H1 (cell line): ENCODE measurements at regions not wholly inside any gene's neighbourhood (a gene's known extent, or its start where the extent isn't known, plus 50 kb on each side); places are given as distances from the start of the nearest gene placed in this dataset.

Experiments used
- KDM4A ChIP-seq: IDR thresholded peaks from one replicate; pipeline ENCODE4 v1.7.1; 2012; ENCODE audit warnings: low read depth, mild to moderate bottlenecking, moderate library complexity, low read length, inconsistent platforms; ENCODE audit not compliant: severe bottlenecking
- NRF1 ChIP-seq: IDR thresholded peaks from 2 replicates; pipeline ENCODE4 v1.6.1; 2011; ENCODE audit warnings: mild to moderate bottlenecking, low read depth, low read length, improper control_type of control experiment
- POLR2AphosphoS5 ChIP-seq: IDR thresholded peaks from 2 replicates; pipeline ENCODE4 v1.6.1; 2011; ENCODE audit warnings: low read depth, low read length
- RNF2 ChIP-seq: fragments of 200-900, 300-1000 bp; sonication (generic); IDR thresholded peaks from 2 replicates; pipeline ENCODE4 v1.7.1; 2016; ENCODE audit warnings: borderline replicate concordance, low read depth, mild to moderate bottlenecking, antibody characterized with exemption, low read length; ENCODE audit not compliant: poor library complexity, severe bottlenecking; ENCODE audit errors: missing control alignments
- SAP30 ChIP-seq: fragments of 300-600 bp; sonication (generic); IDR thresholded peaks from 2 replicates; pipeline ENCODE4 v1.7.1; 2012; ENCODE audit warnings: low read length, moderate library complexity, mild to moderate bottlenecking, inconsistent platforms; ENCODE audit not compliant: insufficient read depth, insufficient replicate concordance
- SIX5 ChIP-seq: IDR thresholded peaks from 2 replicates; pipeline ENCODE4 v1.6.1; 2011; ENCODE audit warnings: mild to moderate bottlenecking, low read depth, low read length
- SP1 ChIP-seq: IDR thresholded peaks from 2 replicates; pipeline ENCODE4 v1.6.1; 2011; ENCODE audit warnings: low read depth, low read length
- TAF1 ChIP-seq: IDR thresholded peaks from 2 replicates; pipeline ENCODE4 v1.6.1; 2011; ENCODE audit warnings: mild to moderate bottlenecking, low read depth, low read length
- TBP ChIP-seq: IDR thresholded peaks from 2 replicates; pipeline ENCODE4 v1.6.1; 2011; ENCODE audit warnings: low read depth, low read length, improper control_type of control experiment
- TCF12 ChIP-seq: IDR thresholded peaks from 2 replicates; pipeline ENCODE4 v1.6.1; 2011; ENCODE audit warnings: low read depth, mild to moderate bottlenecking, low read length
- ZNF274 ChIP-seq: IDR thresholded peaks from 2 replicates; pipeline ENCODE4 v1.7.0; 2012; ENCODE audit warnings: low read length, borderline replicate concordance; ENCODE audit errors: extremely low read depth
- TF ChIP-seq, protein P1 (sequence below): fragments of 300-600 bp; sonication (generic); IDR thresholded peaks from 2 replicates; pipeline ENCODE4 v1.7.1; 2012; ENCODE audit warnings: low read length, moderate library complexity, mild to moderate bottlenecking, inconsistent platforms; ENCODE audit not compliant: insufficient replicate concordance

DNA sequence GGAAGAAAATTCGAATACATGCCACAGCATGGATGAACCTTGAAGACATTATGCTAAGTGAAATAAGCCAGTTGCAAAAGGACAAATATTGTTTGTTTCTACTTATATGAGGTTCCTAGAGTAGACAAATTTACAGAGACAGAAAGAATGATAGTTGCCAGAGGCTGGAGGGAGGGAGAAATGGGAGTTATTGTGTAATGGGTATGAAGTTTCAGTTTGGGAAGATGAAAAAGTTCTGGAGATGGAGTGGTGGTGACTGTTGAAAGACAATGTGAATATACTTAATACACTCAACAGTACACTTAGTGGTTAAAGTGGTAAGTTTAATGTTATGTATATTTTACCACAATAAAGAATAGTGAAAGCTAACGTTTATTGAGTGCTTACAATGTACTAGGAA is 99.6 kb upstream of the SLC44A1 start (continued):
- TF ChIP-seq, protein P1, sequence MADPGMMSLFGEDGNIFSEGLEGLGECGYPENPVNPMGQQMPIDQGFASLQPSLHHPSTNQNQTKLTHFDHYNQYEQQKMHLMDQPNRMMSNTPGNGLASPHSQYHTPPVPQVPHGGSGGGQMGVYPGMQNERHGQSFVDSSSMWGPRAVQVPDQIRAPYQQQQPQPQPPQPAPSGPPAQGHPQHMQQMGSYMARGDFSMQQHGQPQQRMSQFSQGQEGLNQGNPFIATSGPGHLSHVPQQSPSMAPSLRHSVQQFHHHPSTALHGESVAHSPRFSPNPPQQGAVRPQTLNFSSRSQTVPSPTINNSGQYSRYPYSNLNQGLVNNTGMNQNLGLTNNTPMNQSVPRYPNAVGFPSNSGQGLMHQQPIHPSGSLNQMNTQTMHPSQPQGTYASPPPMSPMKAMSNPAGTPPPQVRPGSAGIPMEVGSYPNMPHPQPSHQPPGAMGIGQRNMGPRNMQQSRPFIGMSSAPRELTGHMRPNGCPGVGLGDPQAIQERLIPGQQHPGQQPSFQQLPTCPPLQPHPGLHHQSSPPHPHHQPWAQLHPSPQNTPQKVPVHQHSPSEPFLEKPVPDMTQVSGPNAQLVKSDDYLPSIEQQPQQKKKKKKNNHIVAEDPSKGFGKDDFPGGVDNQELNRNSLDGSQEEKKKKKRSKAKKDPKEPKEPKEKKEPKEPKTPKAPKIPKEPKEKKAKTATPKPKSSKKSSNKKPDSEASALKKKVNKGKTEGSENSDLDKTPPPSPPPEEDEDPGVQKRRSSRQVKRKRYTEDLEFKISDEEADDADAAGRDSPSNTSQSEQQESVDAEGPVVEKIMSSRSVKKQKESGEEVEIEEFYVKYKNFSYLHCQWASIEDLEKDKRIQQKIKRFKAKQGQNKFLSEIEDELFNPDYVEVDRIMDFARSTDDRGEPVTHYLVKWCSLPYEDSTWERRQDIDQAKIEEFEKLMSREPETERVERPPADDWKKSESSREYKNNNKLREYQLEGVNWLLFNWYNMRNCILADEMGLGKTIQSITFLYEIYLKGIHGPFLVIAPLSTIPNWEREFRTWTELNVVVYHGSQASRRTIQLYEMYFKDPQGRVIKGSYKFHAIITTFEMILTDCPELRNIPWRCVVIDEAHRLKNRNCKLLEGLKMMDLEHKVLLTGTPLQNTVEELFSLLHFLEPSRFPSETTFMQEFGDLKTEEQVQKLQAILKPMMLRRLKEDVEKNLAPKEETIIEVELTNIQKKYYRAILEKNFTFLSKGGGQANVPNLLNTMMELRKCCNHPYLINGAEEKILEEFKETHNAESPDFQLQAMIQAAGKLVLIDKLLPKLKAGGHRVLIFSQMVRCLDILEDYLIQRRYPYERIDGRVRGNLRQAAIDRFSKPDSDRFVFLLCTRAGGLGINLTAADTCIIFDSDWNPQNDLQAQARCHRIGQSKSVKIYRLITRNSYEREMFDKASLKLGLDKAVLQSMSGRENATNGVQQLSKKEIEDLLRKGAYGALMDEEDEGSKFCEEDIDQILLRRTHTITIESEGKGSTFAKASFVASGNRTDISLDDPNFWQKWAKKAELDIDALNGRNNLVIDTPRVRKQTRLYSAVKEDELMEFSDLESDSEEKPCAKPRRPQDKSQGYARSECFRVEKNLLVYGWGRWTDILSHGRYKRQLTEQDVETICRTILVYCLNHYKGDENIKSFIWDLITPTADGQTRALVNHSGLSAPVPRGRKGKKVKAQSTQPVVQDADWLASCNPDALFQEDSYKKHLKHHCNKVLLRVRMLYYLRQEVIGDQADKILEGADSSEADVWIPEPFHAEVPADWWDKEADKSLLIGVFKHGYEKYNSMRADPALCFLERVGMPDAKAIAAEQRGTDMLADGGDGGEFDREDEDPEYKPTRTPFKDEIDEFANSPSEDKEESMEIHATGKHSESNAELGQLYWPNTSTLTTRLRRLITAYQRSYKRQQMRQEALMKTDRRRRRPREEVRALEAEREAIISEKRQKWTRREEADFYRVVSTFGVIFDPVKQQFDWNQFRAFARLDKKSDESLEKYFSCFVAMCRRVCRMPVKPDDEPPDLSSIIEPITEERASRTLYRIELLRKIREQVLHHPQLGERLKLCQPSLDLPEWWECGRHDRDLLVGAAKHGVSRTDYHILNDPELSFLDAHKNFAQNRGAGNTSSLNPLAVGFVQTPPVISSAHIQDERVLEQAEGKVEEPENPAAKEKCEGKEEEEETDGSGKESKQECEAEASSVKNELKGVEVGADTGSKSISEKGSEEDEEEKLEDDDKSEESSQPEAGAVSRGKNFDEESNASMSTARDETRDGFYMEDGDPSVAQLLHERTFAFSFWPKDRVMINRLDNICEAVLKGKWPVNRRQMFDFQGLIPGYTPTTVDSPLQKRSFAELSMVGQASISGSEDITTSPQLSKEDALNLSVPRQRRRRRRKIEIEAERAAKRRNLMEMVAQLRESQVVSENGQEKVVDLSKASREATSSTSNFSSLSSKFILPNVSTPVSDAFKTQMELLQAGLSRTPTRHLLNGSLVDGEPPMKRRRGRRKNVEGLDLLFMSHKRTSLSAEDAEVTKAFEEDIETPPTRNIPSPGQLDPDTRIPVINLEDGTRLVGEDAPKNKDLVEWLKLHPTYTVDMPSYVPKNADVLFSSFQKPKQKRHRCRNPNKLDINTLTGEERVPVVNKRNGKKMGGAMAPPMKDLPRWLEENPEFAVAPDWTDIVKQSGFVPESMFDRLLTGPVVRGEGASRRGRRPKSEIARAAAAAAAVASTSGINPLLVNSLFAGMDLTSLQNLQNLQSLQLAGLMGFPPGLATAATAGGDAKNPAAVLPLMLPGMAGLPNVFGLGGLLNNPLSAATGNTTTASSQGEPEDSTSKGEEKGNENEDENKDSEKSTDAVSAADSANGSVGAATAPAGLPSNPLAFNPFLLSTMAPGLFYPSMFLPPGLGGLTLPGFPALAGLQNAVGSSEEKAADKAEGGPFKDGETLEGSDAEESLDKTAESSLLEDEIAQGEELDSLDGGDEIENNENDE = no peak
- TF ChIP-seq SIX5 (no peak), TCF12 (no peak), SP1 (no peak), KDM4A (no peak), RNF2 (no peak), POLR2AphosphoS5 (no peak), NRF1 (no peak), ZNF274 (no peak), SAP30 (no peak), TAF1 (no peak), TBP (no peak)
